Medulla oblongata (tissue), 1 donor: ENCODE measurements at regions not wholly inside any gene's neighbourhood (a gene's known extent, or its start where the extent isn't known, plus 50 kb on each side); places are given as distances from the start of the nearest gene placed in this dataset.
"Not testable (repeated sequence)": the region's sequence is repeated elsewhere in the genome, so short reads cannot be mapped to it uniquely, and the experiment has no call there.

Experiments
- DNase-seq: peaks from one replicate; pipeline ENCODE4 v3.0.0-alpha.2; 2015; ENCODE audit errors: extremely low spot score

GRCh38 chr7:145464287-145464686, 628.4 kb upstream of the TPK1 start:
- DNase-seq, result no peak

DNA sequence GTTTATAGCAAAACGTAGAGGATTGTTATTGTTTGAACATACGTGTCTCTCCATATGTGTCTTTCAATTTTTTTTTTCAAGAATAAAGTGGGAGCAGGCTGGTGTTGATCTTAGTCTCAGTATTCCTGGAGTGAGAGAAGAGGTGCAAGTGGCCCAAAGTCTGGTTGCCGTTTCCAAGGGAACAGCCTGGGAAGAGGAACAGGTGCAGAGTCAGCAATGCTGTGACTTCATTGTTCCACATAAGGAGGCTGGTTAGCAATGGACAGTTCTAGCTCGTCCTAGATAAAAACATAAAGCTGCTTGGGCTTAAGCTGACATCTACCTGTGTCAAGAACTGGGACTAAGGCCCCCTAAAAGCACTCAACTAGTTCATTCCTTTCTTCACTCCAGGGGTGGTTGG, 626.6 kb upstream of the TPK1 start:
- no peak for DNase-seq

DNA sequence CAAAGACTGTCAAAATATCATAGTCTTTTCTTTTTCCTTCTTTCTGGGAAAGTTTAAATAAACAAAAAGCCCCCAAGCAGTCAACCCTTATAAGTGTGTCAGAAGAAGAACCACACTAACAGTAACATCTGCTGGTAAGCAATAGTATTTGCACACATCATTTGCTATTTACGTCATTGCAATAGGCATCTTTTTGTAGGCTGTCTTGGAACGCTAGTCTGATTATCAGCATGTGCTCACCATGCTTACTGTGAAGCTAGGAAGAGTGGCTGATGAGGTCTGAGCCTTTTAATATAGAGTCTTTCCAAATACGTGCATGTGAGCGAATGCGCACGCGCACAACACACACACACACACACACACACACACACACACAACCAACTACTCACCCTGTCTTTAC, 599.0 kb upstream of the TPK1 start:
- DNase-seq, result no peak

DNA sequence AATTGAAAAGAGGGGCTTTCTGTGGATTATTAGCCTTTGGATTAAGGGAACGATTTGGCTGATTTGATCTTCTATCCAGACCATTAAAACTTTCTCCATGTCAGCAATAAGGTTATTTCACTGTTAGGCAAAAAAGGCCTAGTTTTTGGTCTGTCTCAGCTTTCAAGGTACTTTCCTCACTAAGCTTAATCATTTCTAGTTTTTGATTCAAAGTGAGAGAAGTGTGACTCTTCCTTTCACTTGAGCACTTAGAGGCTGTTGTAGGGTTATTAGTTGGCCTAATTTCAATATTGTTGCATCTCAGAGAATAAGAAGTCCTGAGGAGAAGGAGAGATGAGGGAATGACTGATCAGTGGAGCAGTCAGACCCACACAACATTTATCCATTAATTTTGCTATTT, 596.0 kb upstream of the TPK1 start:
- no peak for DNase-seq

- not testable (repeated sequence) for DNase-seq
These were observed 582.6 kb upstream of the TPK1 start for GRCh38 chr7:145418481-145418880.

DNA sequence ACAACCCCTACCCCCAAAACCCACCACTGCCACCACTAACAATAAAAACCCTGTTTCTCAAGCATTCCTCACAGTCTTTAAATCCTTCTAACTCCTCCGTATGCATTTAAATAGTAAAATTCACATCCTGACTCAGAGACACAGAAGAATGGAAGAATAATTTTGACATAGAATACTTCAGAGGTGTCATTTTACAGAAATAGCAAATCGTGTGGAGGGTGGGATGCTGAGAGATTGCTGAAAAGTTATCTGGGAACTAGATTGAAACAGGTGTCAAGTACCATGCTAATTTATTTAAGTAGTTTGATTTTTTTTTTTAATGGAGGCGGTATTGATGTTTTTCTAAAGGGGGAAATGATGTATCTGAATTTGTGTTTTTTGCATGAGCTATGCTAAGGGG, 575.2 kb upstream of the TPK1 start:
- DNase-seq, result no peak

DNA sequence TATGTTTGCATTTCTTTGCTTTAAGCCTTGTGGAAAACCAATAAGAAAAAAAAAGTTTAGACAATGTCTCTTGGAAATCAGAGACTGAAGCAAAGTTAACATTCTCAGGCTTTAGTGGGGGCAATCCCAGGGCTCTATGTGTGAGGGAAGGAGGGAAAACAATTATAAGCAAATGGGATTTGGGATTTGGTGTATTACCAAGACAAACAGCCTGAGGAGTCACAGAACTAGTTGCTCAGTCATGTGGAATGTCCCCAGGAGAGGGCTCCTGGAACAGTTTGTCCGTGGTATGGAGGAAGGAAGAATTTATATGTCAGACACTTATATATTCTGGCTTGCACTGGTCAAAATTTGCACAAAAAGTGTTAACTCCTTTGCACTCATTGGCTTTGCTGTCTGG, 562.9 kb upstream of the TPK1 start:
- DNase-seq, result no peak

DNA sequence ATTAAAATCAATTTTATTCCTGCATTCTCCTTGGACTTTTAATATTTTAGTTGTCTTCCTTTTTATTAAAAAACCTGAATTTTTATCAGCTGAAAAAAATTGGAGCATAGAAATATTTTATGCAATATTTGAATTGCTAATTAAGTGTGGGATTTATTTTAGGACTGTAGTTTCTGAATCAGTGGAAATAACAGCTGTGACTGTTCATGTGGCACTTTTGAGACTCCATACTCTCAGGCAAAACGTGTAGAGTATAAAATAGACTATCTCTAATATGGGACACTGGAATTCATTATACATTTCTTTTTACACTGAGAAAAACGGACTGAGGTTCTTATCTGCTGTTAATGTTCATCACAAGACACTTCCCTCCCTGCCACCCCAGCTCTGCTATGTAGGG, 558.3 kb upstream of the TPK1 start:
- DNase-seq, result no peak

GRCh38 chr7:145382762-145383161, 546.9 kb upstream of the TPK1 start:
- DNase-seq, result no peak

- no peak for DNase-seq
These were observed 542.3 kb upstream of the TPK1 start for GRCh38 chr7:145378197-145378596.

DNA sequence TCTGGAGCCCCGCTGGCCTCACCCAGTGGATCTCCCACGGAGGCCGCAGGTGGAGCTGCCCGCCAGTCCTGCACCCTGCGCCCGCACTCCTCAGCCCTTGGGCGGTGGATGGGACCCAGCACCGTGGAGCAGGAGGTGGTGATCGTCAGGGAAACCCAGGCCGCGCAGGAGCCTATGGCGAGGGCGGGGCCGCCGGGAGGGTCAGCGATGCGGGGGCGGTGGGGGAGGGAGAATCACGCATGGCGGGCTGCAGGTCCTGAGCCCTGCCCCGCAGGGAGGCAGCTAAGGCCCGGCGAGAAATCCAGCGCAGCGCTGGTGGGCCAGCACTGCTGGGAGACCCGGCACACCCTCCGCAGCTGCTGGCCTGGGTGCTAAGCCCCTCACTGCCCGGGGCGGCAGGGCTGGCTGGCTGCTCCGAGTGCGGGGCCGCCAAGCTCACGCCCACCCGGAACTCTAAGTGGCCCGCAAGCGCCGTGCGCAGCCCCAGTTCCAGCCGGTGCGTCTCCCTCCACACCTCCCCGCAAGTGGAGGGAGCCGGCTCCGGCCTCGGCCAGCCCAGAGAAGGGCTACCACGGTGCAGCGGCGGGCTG, 524.8 kb upstream of the TPK1 start:
- DNase-seq, result no peak

DNA sequence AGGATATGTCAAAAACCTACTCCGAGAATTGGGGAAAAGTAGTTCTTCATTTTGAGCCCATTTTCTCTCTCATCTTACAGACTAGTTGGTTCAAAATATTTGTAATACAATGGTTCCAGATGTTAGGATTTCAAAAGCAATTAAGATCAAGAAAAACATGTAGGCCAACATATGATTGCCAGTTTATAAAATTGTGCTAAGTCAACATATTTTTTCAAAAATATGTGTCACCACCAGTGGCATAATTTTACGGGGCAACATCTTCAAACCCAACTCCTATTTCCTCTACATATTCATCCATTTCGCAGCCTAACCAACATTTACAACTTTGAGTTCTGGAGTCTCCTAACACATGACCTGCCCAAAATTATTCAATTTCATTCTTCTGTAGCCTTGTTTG, 514.5 kb upstream of the TPK1 start:
- DNase-seq, result no peak

GRCh38 chr7:145349452-145349851, 513.6 kb upstream of the TPK1 start:
- not testable (repeated sequence) for DNase-seq

GRCh38 chr7:145347271-145347670, 511.4 kb upstream of the TPK1 start:
- no peak for DNase-seq

- DNase-seq, result no peak
These were observed 503.5 kb upstream of the TPK1 start for GRCh38 chr7:145339319-145339718.

DNA sequence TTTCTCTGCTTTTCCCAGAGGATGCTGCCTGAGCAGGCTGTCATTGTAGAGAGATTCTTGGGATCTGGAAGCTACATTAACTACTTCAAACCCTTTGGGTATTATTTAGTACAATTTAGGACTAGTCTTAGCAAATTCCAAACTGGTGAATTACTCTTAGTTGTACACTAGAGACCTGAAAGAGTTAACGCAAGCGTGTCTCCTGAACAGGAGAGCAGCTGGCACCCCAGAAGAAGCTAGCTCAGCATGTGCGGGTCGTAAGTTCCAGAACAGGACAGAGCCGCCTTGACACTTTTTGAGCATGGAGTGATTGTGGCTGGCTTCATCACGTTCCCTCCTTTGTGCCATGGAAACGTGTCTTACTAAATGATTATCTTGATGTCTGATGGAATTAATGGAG, 495.7 kb upstream of the TPK1 start:
- DNase-seq, result no peak

DNA sequence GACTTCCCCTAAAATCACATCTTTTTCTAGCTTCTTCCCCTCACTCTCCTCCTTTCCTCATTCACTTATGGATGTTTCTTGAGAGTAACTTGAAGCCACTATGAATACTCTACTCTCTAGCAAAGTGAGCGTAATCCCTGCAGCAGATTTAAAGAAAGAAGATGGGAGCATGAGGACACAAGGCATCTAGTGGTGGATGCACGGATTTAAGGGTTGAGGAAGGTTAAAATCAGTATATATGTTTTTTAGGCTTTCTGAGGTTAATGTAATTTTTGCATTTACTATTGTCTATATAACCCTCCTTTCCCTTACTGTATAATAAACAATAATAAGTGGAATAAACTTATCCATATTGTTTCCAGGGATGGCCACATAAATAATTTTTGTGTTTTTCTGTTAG, 495.2 kb upstream of the TPK1 start:
- DNase-seq, result no peak

DNA sequence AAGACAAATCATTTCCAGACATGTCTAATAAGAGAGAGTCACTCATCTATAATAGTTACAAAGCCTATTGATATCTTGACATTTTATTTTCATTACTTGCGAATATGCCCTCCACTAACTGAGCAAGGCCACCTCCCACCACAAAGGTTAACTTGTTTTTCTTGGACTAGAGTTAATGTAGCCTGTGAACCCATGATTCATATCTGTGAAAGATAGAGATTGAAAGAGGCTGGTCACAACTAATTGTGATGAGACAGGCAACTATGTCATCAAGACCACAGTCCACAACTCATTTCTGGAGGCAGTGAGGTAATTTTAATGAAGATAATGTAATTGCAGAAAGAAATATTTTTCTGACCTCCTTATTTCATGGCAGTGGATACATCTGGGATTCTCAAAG, 491.8 kb upstream of the TPK1 start:
- DNase-seq, result no peak

- DNase-seq, result no peak
These were observed 488.2 kb upstream of the TPK1 start for GRCh38 chr7:145324081-145324480.

GRCh38 chr7:145313551-145313950, 477.7 kb upstream of the TPK1 start:
- DNase-seq, result no peak

- DNase-seq, result no peak
These were observed 457.9 kb upstream of the TPK1 start for GRCh38 chr7:145293754-145294153.

DNA sequence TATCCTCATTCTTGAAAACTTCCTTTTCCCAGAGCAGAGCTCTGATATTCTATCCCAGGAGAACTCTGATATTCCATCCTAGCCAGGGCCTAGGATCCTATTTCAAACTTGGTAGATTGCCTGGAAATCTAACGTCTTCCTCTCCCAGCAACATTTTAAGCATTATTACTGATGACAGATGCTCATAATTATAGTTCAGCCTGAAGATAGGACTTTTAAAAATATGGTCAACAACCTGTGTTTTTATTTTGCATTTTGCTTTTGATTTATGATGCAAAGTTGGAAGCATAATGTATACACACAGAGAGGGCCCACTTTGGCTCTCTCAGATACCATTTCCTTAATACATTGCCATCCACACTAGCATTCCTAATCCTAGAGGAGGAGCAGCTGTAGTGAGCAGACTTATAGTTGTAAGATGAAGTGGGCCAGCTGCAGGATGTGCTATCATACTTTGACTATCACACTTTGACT, 457.4 kb upstream of the TPK1 start:
- DNase-seq, result no peak

GRCh38 chr7:145289384-145289783, 453.5 kb upstream of the TPK1 start:
- no peak for DNase-seq

DNA sequence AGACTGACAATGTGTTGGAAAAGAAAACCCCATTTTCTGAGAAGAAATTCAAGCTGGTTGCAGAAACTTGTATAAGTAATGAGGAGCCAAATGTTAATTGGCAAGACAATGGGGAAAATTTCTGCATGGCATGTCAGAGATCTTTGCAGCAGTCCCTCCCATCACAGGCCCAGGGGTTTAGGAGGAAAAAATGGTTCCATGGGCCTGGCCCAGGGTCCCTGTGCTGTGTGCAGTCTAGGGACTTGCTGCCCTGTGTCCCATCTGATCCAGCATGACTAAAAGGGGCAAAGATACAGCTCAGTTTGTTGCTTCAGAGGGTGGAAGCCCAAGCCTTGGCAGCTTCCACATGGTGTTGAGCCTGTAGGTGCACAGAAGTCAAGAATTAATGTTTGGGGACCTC, 440.3 kb upstream of the TPK1 start:
- DNase-seq, result no peak
